ENCODE measurements at regions not wholly inside any gene's neighbourhood (a gene's known extent, or its start where the extent isn't known, plus 50 kb on each side); places are given as distances from the start of the nearest gene placed in this dataset.

DNA sequence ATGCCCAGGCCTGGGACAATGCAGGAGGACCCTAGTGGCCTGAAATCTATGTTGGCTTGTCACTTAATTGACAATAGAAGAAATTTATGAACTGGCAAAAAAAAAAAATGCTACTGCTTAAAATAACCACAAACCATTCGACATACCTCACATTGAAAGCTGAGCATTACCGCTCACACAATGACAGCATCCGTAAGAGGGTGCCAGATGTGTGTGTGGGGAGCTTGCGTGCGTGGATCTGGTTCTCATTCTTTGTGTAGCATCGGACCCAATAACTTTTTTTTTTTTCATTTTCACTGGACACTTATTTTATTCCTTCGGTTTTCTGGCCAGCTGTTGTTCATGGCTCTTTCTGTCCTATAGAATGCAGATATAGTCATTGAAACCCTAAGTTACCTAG, 216.7 kb downstream of the VRK1 start:
- no peak for TF ChIP-seq REST (IDR thresholded peaks at IDR 0.05; ENCODE audit: borderline replicate concordance)
- TF ChIP-seq, protein P1, sequence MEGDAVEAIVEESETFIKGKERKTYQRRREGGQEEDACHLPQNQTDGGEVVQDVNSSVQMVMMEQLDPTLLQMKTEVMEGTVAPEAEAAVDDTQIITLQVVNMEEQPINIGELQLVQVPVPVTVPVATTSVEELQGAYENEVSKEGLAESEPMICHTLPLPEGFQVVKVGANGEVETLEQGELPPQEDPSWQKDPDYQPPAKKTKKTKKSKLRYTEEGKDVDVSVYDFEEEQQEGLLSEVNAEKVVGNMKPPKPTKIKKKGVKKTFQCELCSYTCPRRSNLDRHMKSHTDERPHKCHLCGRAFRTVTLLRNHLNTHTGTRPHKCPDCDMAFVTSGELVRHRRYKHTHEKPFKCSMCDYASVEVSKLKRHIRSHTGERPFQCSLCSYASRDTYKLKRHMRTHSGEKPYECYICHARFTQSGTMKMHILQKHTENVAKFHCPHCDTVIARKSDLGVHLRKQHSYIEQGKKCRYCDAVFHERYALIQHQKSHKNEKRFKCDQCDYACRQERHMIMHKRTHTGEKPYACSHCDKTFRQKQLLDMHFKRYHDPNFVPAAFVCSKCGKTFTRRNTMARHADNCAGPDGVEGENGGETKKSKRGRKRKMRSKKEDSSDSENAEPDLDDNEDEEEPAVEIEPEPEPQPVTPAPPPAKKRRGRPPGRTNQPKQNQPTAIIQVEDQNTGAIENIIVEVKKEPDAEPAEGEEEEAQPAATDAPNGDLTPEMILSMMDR (IDR thresholded peaks at IDR 0.05; ENCODE audit: poor library complexity, severe bottlenecking) = no peak
- TF ChIP-seq MXI1 (conservative IDR thresholded peaks at IDR 0.05; ENCODE audit: poor library complexity, severe bottlenecking) = no peak
- TF ChIP-seq EZH2 (IDR thresholded peaks at IDR 0.05; ENCODE audit: borderline replicate concordance, insufficient read depth, low read length, poor library complexity, severe bottlenecking) = no peak
- TF ChIP-seq TAF1 (IDR thresholded peaks at IDR 0.05; ENCODE audit: low read depth) = no peak
- no peak for TF ChIP-seq POLR2AphosphoS5 (IDR thresholded peaks at IDR 0.05)
- TF ChIP-seq EP300 (conservative IDR thresholded peaks at IDR 0.05; ENCODE audit: poor library complexity, severe bottlenecking) = no peak
- TF ChIP-seq SMC3 (conservative IDR thresholded peaks at IDR 0.05; ENCODE audit: poor library complexity) = no peak

Measured in neural cell (in vitro differentiated cells).